Chondrocyte (in vitro differentiated cells): ENCODE measurements at regions not wholly inside any gene's neighbourhood (a gene's known extent, or its start where the extent isn't known, plus 50 kb on each side); places are given as distances from the start of the nearest gene placed in this dataset.

Source experiments
- DNase-seq: peaks from one replicate; pipeline ENCODE4 v3.0.0; 2021; ENCODE audit warnings: mixed read lengths, low spot score
- H3K27ac Mint-ChIP-seq: one replicate; pipeline ENCODE4 v1.8.0; 2021; ENCODE audit warnings: mild to moderate bottlenecking, moderate library complexity, mixed read lengths; ENCODE audit not compliant: unreplicated experiment
- H3K27me3 Mint-ChIP-seq: 2 replicates; pipeline ENCODE4 v1.8.0; 2021; ENCODE audit warnings: low read depth, mixed read lengths
- H3K36me3 Mint-ChIP-seq: 2 replicates; pipeline ENCODE4 v1.8.0; 2021; ENCODE audit warnings: low read depth, mixed read lengths
- H3K4me1 Mint-ChIP-seq: 2 replicates; pipeline ENCODE4 v1.8.0; 2021; ENCODE audit warnings: low read depth, mild to moderate bottlenecking, mixed read lengths
- H3K4me3 Mint-ChIP-seq: one replicate; pipeline ENCODE4 v1.8.0; 2021; ENCODE audit warnings: mild to moderate bottlenecking, moderate library complexity, mixed read lengths; ENCODE audit not compliant: unreplicated experiment
- H3K9me3 Mint-ChIP-seq: 2 replicates; pipeline ENCODE4 v1.8.0; 2021; ENCODE audit warnings: low read depth, mixed read lengths
- TF ChIP-seq, protein P1 (sequence below): fragments of 200-600 bp; sonication (generic); IDR thresholded peaks from 2 replicates; pipeline ENCODE4 v1.5.0; 2021; ENCODE audit warnings: antibody characterized with exemption, mild to moderate bottlenecking, moderate library complexity

DNA sequence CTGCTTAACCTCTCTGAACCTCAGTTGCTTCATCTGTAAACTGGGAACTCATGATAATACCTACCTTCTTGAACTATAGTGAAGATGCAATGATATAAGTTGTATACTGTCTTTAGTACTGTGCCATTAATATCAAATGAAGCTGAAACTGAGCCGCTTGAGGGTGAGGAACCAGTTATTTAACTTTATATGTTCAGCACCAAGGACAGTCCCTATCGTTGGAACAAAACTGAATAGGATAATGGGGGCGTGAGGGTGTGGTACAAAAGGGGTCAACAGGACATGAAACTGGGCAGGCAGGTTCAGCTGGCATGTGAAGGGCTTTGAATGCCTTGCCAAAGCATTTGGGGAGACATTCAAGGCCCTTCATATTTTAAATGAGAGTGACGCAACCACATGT, 112.6 kb downstream of the C11orf91 start:
- Mint-ChIP-seq H3K36me3 (no peaks in the 10 kb centered on the region), H3K4me3 (no peak overlapping the region), H3K27ac (no peak overlapping the region), H3K27me3 (no peaks in the 10 kb centered on the region), H3K4me1 (no peaks in the 10 kb centered on the region), H3K9me3 (peaks cover 4% of the 10 kb centered on the region)
- TF ChIP-seq, protein P1, sequence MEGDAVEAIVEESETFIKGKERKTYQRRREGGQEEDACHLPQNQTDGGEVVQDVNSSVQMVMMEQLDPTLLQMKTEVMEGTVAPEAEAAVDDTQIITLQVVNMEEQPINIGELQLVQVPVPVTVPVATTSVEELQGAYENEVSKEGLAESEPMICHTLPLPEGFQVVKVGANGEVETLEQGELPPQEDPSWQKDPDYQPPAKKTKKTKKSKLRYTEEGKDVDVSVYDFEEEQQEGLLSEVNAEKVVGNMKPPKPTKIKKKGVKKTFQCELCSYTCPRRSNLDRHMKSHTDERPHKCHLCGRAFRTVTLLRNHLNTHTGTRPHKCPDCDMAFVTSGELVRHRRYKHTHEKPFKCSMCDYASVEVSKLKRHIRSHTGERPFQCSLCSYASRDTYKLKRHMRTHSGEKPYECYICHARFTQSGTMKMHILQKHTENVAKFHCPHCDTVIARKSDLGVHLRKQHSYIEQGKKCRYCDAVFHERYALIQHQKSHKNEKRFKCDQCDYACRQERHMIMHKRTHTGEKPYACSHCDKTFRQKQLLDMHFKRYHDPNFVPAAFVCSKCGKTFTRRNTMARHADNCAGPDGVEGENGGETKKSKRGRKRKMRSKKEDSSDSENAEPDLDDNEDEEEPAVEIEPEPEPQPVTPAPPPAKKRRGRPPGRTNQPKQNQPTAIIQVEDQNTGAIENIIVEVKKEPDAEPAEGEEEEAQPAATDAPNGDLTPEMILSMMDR: no peak
- DNase-seq: no peak

DNA sequence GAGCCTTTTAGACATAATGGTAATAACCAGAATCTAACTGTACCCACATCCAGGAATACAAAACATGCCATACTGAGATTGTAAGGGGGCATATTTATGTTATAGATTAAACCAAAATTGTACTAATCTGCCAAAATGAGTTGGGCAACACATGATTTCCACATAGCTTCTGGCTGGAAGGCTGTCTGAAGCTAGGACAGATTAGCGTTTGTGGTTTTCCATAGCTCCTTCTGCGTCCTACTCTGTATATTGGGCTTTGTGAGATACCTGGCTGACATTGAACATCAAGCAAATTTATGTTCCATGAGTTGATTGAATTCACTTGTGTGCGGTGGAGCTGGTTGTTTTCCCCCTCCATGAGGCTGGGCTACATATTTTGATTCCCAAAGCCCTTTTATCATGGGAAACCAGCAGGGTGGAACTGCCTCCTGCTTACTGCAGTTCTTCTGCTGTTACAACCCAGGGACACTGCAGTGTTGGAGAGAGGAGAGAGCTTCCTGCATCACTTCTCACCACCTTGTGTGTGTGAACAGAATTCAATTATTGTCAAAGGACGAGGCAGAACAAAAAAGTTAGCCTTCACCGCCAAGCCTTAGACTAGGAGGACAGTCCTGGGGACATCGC, 114.9 kb downstream of the C11orf91 start:
- H3K27ac Mint-ChIP-seq: no peak overlapping the region
- peaks cover 4% of the 10 kb centered on the region for H3K9me3 Mint-ChIP-seq
- peaks cover 3% of the 10 kb centered on the region for H3K4me1 Mint-ChIP-seq
- TF ChIP-seq, protein P1: no peak
- DNase-seq: no peak
- no peak overlapping the region for H3K4me3 Mint-ChIP-seq
- H3K27me3 Mint-ChIP-seq: no peaks in the 10 kb centered on the region
- H3K36me3 Mint-ChIP-seq: no peaks in the 10 kb centered on the region

DNA sequence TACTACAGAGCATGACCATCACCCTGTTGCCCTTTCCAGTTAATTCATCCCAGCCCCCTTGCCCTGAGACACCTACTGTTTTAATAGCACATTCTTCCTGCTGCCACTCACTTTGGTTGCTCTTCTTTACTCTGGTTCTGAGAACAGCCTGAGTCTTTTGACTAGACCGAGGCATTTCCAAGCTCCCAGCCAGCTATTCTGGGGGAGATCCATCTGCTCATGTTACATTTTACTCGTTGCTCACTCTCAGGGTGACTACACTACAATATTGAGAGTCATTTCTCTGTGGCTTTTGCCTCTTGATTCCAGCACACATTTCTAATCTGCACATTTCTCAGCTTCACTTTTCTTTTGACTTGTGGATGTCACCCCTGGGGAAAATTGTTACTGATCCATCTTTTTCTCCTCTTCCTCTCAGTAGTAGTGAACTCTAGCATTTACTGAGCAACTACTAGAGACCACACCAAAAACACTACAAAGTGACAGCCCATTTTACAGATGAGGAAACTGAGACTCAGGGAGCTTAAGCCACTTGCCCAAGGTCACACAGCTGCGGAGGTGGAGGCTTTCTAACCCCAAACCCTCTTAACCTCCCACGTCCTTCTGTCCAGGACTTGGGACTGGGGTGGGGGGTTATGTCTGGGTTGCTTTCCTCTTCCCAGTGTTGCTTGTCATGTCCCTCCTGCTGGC, 117.8 kb downstream of the C11orf91 start:
- Mint-ChIP-seq H3K27me3 (no peaks in the 10 kb centered on the region), H3K4me3 (no peak overlapping the region), H3K36me3 (no peaks in the 10 kb centered on the region), H3K27ac (no peak overlapping the region), H3K9me3 (no peaks in the 10 kb centered on the region), H3K4me1 (peaks cover 3% of the 10 kb centered on the region)
- TF ChIP-seq, protein P1: no peak
- no peak for DNase-seq

DNA sequence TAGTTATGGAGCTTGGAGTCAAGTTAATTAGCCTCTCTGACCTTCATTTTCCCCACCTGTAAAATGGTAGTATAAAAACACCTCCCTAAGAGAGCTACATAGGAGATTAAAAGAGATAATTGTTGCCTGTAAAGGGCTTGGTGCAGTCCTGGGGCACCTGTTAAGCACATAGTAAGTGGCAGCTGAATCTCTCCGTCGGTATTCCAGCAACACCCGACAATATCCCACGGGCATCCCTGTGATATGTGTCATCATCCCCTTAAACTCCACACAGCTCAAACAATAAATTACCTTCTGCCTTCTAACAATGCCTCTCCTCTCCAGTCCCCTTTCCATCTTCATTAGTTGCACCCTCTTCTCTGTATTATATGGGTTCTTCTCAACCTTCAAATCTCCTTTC, 121.5 kb downstream of the C11orf91 start:
- no peak overlapping the region for H3K27ac Mint-ChIP-seq
- H3K4me1 Mint-ChIP-seq: peaks cover 3% of the 10 kb centered on the region
- DNase-seq: no peak
- TF ChIP-seq, protein P1: no peak
- no peaks in the 10 kb centered on the region for H3K9me3 Mint-ChIP-seq
- no peak overlapping the region for H3K4me3 Mint-ChIP-seq
- no peaks in the 10 kb centered on the region for H3K36me3 Mint-ChIP-seq
- H3K27me3 Mint-ChIP-seq: no peaks in the 10 kb centered on the region

DNA sequence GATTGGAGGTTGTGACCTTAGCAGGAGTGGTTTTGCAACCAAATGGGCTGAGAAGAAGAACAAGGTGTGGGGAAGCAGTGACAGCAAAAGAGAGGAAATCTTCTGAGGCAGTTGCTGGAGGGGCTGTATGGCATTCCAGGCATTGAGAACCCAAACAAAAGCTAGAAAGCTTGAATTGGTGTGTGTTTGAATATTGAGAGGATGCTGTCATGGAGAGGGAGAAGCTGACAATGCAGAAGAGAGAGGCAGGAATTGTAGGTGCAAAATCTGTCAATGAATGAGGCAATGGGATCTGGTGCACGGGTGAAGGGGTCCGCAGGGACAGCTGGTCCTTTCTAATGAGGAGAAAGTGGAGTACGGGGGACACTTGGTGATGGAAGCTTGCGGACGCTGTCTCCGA, 123.4 kb downstream of the C11orf91 start:
- Mint-ChIP-seq H3K27ac (no peak overlapping the region), H3K4me3 (no peak overlapping the region), H3K9me3 (peaks cover 4% of the 10 kb centered on the region), H3K27me3 (no peaks in the 10 kb centered on the region), H3K36me3 (peaks cover 6% of the 10 kb centered on the region), H3K4me1 (no peaks in the 10 kb centered on the region)
- TF ChIP-seq, protein P1: no peak
- DNase-seq: no peak
